ENCODE measurements at regions not wholly inside any gene's neighbourhood (a gene's known extent, or its start where the extent isn't known, plus 50 kb on each side); places are given as distances from the start of the nearest gene placed in this dataset.

DNA sequence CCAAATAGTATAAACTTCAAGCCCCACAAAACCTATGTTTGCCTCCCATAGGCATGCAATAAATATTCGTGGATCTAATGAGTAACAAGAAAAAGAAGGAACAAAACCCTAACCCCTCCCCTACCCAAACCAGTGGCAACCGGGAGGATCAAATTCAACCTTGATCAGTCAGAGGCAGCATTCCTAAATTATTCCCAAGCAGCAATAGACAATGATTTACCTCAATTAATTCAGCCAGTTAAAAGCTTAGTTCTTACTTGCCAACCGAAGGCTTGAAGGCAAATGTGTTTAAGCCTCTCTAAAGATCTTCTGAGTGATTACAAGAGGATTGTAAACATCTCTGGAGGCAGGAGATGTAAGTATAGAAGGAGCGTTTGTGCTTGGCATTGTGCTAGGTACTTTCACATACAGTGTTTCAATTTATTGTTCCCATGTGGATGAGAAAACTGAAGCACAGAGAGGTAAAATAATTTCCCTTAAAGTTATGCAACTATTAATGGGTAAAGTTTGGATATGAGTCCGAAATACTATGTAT is 197.7 kb downstream of the MTX2 start:
- TF ChIP-seq, protein P1, sequence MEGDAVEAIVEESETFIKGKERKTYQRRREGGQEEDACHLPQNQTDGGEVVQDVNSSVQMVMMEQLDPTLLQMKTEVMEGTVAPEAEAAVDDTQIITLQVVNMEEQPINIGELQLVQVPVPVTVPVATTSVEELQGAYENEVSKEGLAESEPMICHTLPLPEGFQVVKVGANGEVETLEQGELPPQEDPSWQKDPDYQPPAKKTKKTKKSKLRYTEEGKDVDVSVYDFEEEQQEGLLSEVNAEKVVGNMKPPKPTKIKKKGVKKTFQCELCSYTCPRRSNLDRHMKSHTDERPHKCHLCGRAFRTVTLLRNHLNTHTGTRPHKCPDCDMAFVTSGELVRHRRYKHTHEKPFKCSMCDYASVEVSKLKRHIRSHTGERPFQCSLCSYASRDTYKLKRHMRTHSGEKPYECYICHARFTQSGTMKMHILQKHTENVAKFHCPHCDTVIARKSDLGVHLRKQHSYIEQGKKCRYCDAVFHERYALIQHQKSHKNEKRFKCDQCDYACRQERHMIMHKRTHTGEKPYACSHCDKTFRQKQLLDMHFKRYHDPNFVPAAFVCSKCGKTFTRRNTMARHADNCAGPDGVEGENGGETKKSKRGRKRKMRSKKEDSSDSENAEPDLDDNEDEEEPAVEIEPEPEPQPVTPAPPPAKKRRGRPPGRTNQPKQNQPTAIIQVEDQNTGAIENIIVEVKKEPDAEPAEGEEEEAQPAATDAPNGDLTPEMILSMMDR (IDR thresholded peaks at IDR 0.05; ENCODE audit: insufficient read depth, low read depth, low read length) = no peak
- POLR2A ChIA-PET = no interaction called here
- Histone ChIP-seq H3K36me3 (ENCODE audit: control insufficient read depth, insufficient read depth, low read length) (no peaks in the 10 kb centered on the region), H3K27me3 (ENCODE audit: control insufficient read depth, insufficient read depth, low read length) (no peaks in the 10 kb centered on the region), H3K4me3 (ENCODE audit: low read depth, low read length) (no peak overlapping the region)
- DNase-seq (ENCODE audit: low read depth) = no peak
- CTCF ChIA-PET = interaction anchor here (0.7 to 1.0 kb wide), 3 partner anchors 10 to 150 kb away, joined by 3 read pairs; no protein-coding TSS in a partner anchor

DNA sequence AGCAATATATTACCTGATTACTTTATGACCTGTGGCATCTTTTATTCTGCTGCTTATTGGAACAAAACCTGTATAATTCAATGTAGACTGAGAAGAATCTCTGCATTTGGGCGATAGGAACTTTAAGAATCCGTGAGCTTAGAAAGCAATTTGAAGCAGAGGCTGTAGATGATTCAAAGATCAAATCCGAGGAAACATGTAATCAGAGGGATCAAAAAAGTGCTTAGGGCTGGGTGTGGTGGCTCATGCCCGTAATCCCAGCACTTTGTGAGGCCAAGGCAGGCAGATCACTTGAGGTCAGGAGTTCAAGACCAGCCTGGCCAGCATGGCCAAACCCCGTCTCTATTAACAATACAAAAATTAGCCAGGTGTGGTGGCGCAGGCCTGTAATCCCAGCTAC is 198.4 kb downstream of the MTX2 start:
- ChIA-PET POLR2A (no interaction called here), CTCF (interaction anchor here (1.0 kb wide), 1 partner anchor 9 kb away, joined by 3 read pairs; no protein-coding TSS in a partner anchor)
- TF ChIP-seq, protein P1 (IDR thresholded peaks at IDR 0.05; ENCODE audit: insufficient read depth, low read depth, low read length) = no peak
- Histone ChIP-seq H3K36me3 (ENCODE audit: control insufficient read depth, insufficient read depth, low read length) (no peaks in the 10 kb centered on the region), H3K4me3 (ENCODE audit: low read depth, low read length) (no peak overlapping the region), H3K27me3 (ENCODE audit: control insufficient read depth, insufficient read depth, low read length) (no peaks in the 10 kb centered on the region)
- DNase-seq (ENCODE audit: low read depth) = no peak

DNA sequence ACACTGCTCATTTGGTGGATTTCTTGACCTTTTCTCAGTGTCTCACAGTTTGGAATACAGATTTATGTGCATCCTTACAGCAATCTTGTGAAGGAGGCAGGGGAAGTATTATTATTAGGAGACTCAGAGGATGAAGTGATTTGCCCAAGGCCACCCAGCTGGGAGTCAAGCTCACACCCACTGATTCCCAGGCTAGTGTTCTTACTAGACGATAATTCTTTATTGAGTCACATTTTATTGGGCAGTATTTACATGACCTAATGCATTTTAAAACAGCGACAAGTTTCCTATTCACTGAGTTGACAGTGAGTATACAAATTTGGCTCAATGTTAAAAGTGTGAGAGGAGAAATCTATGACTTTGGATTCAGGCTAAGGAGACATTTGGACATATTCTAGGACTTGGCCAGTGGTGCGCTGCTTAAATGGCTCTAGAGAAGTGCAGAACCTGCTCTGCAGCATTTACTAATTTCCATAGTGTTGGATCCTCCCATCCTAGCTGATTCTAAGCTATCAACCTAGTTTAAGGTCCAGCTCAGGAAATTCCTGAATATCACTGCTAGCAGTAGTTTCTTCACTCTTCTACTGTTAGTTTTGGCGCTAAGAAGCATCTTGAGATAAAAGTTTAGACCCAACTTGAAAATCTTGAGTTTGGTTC is 199.3 kb downstream of the MTX2 start:
- CTCF ChIA-PET = no interaction called here
- TF ChIP-seq, protein P1 (IDR thresholded peaks at IDR 0.05; ENCODE audit: insufficient read depth, low read depth, low read length) = no peak
- POLR2A ChIA-PET = no interaction called here

DNA sequence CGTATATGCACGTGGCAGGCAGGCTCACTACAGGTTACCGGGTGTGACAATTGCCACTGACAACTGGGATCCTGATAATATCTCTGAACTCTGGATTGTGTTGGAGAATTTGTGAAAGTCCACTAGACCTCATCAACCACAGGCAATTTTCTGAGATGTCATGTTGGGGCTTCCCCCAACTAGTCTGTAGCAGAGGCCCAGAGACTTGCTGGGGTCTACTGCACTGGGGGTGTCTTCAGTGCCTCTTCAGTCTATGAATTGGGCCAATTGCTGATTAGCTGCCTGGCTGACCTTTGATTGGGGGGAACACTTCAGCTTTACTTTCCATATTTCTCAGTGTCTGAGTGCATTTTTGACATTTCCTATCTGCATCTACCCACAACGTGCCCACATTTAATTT is 201.5 kb downstream of the MTX2 start:
- Histone ChIP-seq H3K27me3 (ENCODE audit: control insufficient read depth, insufficient read depth, low read length) (no peaks in the 10 kb centered on the region), H3K36me3 (ENCODE audit: control insufficient read depth, insufficient read depth, low read length) (no peaks in the 10 kb centered on the region), H3K4me3 (ENCODE audit: low read depth, low read length) (no peak overlapping the region)
- no peak for DNase-seq (ENCODE audit: low read depth)
- POLR2A ChIA-PET = no interaction called here
- TF ChIP-seq, protein P1 (IDR thresholded peaks at IDR 0.05; ENCODE audit: insufficient read depth, low read depth, low read length) = no peak
- CTCF ChIA-PET = interaction anchor here (1.1 kb wide), 1 partner anchor 16 kb away, joined by 3 read pairs; no protein-coding TSS in a partner anchor

More for the DNA sequence above, 199.3 kb downstream of the MTX2 start:
- Histone ChIP-seq H3K4me3 (ENCODE audit: low read depth, low read length) (no peak overlapping the region), H3K27me3 (ENCODE audit: control insufficient read depth, insufficient read depth, low read length) (no peaks in the 10 kb centered on the region), H3K36me3 (ENCODE audit: control insufficient read depth, insufficient read depth, low read length) (no peaks in the 10 kb centered on the region)
- DNase-seq (ENCODE audit: low read depth) = no peak

DNA sequence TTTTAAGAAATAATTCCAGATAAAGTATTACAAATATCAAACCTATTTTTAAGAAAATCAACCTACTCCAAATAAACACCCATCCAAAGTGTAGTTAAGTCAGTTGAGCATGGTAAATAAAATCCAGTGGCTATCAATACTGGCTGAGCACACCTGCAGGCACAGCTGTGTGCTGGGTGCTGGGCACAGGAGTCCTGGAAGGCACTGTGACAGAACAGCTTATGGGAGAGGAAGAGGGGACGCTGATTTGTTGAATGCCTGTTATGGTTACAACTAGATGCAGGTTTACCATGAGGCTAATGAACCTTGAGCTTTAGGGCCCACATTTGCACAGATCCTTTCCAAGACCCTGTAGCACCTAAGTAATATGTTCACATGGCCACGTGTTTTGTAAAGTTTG is 202.7 kb downstream of the MTX2 start:
- Histone ChIP-seq H3K4me3 (ENCODE audit: low read depth, low read length) (no peak overlapping the region), H3K27me3 (ENCODE audit: control insufficient read depth, insufficient read depth, low read length) (no peaks in the 10 kb centered on the region), H3K36me3 (ENCODE audit: control insufficient read depth, insufficient read depth, low read length) (no peaks in the 10 kb centered on the region)
- ChIA-PET POLR2A (no interaction called here), CTCF (no interaction called here)
- TF ChIP-seq, protein P1 (IDR thresholded peaks at IDR 0.05; ENCODE audit: insufficient read depth, low read depth, low read length) = no peak
- DNase-seq (ENCODE audit: low read depth) = no peak
